A549 (cell line): ENCODE measurements at regions not wholly inside any gene's neighbourhood (a gene's known extent, or its start where the extent isn't known, plus 50 kb on each side); places are given as distances from the start of the nearest gene placed in this dataset.

Experiments
- CTCF ChIP-seq: fragments of >200 bp; sonication (Bioruptor Twin); formaldehyde crosslinking; IDR thresholded peaks from 3 replicates; pipeline ENCODE4 v1.5.1; 2016
- ELK1 ChIP-seq: fragments of 150-350 bp; IDR thresholded peaks from 2 replicates; pipeline ENCODE4 v1.6.1; 2014; ENCODE audit warnings: low read depth, mild to moderate bottlenecking, low read length
- FOSL2 ChIP-seq, 2 experiments: fragments of 450-650 bp in 1 of 2; fragments of >200 bp in 1 of 2; sonication (Bioruptor Twin) in 1 of 2; formaldehyde crosslinking; IDR thresholded peaks; 2 replicates each; pipeline versions ENCODE4 v1.5.0 to v1.6.1; 2016 to 2020; ENCODE audit warnings: mild to moderate bottlenecking in 1 of 2, moderate library complexity in 1 of 2
- POLR2A ChIP-seq: IDR thresholded peaks from 2 replicates; pipeline ENCODE4 v1.6.1; 2012; ENCODE audit warnings: mild to moderate bottlenecking, low read length
- POLR2AphosphoS2 ChIP-seq: conservative IDR thresholded peaks from 2 replicates; pipeline ENCODE4 v1.6.1; 2012; ENCODE audit warnings: low read length, improper control_type of control experiment, inconsistent platforms
- RFX5 ChIP-seq: fragments of 450-650 bp; IDR thresholded peaks from 2 replicates; pipeline ENCODE4 v1.7.1; 2014; ENCODE audit warnings: antibody characterized with exemption, mild to moderate bottlenecking, moderate library complexity
- SMC3 ChIP-seq: fragments of >200 bp; sonication (Bioruptor Twin); formaldehyde crosslinking; IDR thresholded peaks from 3 replicates; pipeline ENCODE4 v1.6.1; 2018; ENCODE audit warnings: inconsistent platforms

GRCh38 chr1:222394224-222394623 is 153.7 kb downstream of the HHIPL2 start:
- no peak for TF ChIP-seq FOSL2 (IDR thresholded peaks at IDR 0.05)
- TF ChIP-seq FOSL2 (CRISPR knock-in tag; IDR thresholded peaks at IDR 0.05) = no peak
- TF ChIP-seq ELK1 = no peak
- no peak for TF ChIP-seq POLR2A
- no peak for TF ChIP-seq SMC3
- no peak for TF ChIP-seq CTCF
- no peak for TF ChIP-seq RFX5
- no peak for TF ChIP-seq POLR2AphosphoS2
